Panc1 (cell line): ENCODE measurements at regions not wholly inside any gene's neighbourhood (a gene's known extent, or its start where the extent isn't known, plus 50 kb on each side); places are given as distances from the start of the nearest gene placed in this dataset.

Source experiments
- ATAC-seq: fragments of 200-7000 bp; cut with Tn5 transposase; 2 replicates; pipeline ENCODE4 v1.9.1; 2020; ENCODE audit warnings: mild to moderate bottlenecking, moderate library complexity
- BruUV-seq: library from RNA; stranded (reverse); fragments of 400-500 nt; replicated peaks from 2 replicates; lab custom pipeline; 2021; lab: Mats Ljungman, UMichigan
- CTCF ChIA-PET: fragments of 300-600 bp; sonication (Branson Sonifier 250); formaldehyde crosslinking; loops from one replicate; lab custom pipeline; 2022; ENCODE audit warnings: antibody characterized with exemption; lab: Charles Lee
- POLR2A ChIA-PET: fragments of 300-600 bp; sonication (Branson Sonifier 250); formaldehyde crosslinking; loops from one replicate; lab custom pipeline; 2022; ENCODE audit warnings: antibody characterized with exemption; lab: Charles Lee
- DNase-seq: peaks from one replicate; pipeline ENCODE4 v3.0.0-alpha.2; 2010; ENCODE audit warnings: low read depth, low spot score
- H3K27ac ChIP-seq: 2 replicates; pipeline ENCODE4 v1.5.1; 2011; ENCODE audit warnings: mild to moderate bottlenecking, low read length, inconsistent platforms
- H3K27me3 ChIP-seq: fragments of 200-500 bp; sonication (Bioruptor generic); 2 replicates; pipeline ENCODE4 v1.6.0; 2014; ENCODE audit warnings: low read length, inconsistent platforms; ENCODE audit not compliant: control insufficient read depth, insufficient read depth
- H3K36me3 ChIP-seq: fragments of 200-500 bp; sonication (Bioruptor generic); 2 replicates; pipeline ENCODE4 v1.5.1; 2014; ENCODE audit warnings: inconsistent platforms, mild to moderate bottlenecking, low read length, moderate library complexity; ENCODE audit not compliant: control insufficient read depth, insufficient read depth
- H3K4me1 ChIP-seq: 2 replicates; pipeline ENCODE4 v1.5.1; 2011; ENCODE audit warnings: inconsistent platforms, mild to moderate bottlenecking, low read length, moderate library complexity; ENCODE audit not compliant: control insufficient read depth, insufficient read depth
- H3K4me3 ChIP-seq, 2 experiments: 2 replicates each; pipeline ENCODE4 v1.5.1; 2011 to 2012; ENCODE audit warnings: low read depth in 2 of 2, low read length in 2 of 2, mild to moderate bottlenecking in 2 of 2, inconsistent platforms in 1 of 2, moderate library complexity in 1 of 2
- H3K9me3 ChIP-seq: fragments of 200-500 bp; sonication (Bioruptor generic); 2 replicates; pipeline ENCODE4 v1.5.1; 2014; ENCODE audit warnings: low read depth, mild to moderate bottlenecking, inconsistent platforms, low read length, moderate library complexity; ENCODE audit not compliant: control insufficient read depth, insufficient read depth
- POLR2AphosphoS5 ChIP-seq: IDR thresholded peaks from 2 replicates; pipeline ENCODE4 v1.6.1; 2012; ENCODE audit warnings: mild to moderate bottlenecking, low read depth, low read length, moderate library complexity
- SIN3A ChIP-seq: IDR thresholded peaks from 2 replicates; pipeline ENCODE4 v1.6.1; 2012; ENCODE audit warnings: low read depth, mild to moderate bottlenecking, low read length, moderate library complexity, borderline replicate concordance; ENCODE audit not compliant: insufficient read depth
- TCF7L2 ChIP-seq: IDR thresholded peaks from 2 replicates; pipeline ENCODE4 v1.6.1; 2011; ENCODE audit warnings: mild to moderate bottlenecking, low read depth, low read length, inconsistent platforms
- in situ Hi-C: cut with HindIII; loops from 2 replicates; pipeline ENCODE4 v1.10.0; 2016; ENCODE audit warnings: low sequenced_read_pairs, low pct_unique_long_range_greater_than_20kb
- intact Hi-C: fragments of 100-400 bp; cut with micrococcal nuclease; formaldehyde crosslinking; loops from one replicate; pipeline ENCODE4 v1.10.0; 2022; ENCODE audit not compliant: unreplicated experiment
- TF ChIP-seq, protein P1 (sequence below), 2 experiments: IDR thresholded peaks; 2 replicates each; pipeline ENCODE4 v1.6.1; 2011 to 2012; ENCODE audit warnings: low read depth in 2 of 2, control low read depth in 1 of 2, low read length in 1 of 2, mild to moderate bottlenecking in 1 of 2, moderate library complexity in 1 of 2; ENCODE audit not compliant: insufficient read depth in 1 of 2
- TF ChIP-seq, protein P2 (sequence below): fragments of 450-650 bp; IDR thresholded peaks from 2 replicates; pipeline ENCODE4 v1.5.1; 2017; ENCODE audit warnings: mild to moderate bottlenecking

DNA sequence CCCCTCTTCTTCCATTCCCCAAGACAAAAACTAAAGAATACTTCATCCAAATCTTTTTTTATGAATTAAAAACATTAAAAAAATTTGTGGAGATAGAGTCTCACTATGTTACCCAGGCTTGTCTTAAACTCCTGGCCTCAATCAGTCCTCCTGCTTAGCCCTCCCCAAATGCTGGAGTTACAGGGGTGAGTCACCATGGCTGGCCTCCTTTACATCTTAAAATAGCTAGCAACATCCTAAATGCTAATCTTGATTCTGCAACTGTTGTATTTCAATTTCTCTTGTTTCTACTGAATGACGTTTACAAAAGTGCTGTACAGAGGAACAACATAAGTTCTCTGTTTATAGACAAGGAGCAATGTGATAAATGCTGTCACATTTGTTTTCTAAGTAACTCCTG, 483.5 kb downstream of the ADGRL2 start:
- Histone ChIP-seq H3K4me1 (no peaks in the 10 kb centered on the region), H3K27me3 (no peaks in the 10 kb centered on the region), H3K27ac (no peak overlapping the region), H3K4me3 (no peak overlapping the region), H3K36me3 (no peaks in the 10 kb centered on the region), H3K9me3 (no peaks in the 10 kb centered on the region)
- no TSS peak for BruUV-seq
- in situ Hi-C loops (no loop called here), intact Hi-C loops (no loop called here)
- POLR2A ChIA-PET: interaction anchor here (0.6 kb wide), 1 partner anchor 297 kb away, joined by 3 read pairs; no protein-coding TSS in a partner anchor
- no peak for TF ChIP-seq POLR2AphosphoS5
- TF ChIP-seq, protein P1, sequence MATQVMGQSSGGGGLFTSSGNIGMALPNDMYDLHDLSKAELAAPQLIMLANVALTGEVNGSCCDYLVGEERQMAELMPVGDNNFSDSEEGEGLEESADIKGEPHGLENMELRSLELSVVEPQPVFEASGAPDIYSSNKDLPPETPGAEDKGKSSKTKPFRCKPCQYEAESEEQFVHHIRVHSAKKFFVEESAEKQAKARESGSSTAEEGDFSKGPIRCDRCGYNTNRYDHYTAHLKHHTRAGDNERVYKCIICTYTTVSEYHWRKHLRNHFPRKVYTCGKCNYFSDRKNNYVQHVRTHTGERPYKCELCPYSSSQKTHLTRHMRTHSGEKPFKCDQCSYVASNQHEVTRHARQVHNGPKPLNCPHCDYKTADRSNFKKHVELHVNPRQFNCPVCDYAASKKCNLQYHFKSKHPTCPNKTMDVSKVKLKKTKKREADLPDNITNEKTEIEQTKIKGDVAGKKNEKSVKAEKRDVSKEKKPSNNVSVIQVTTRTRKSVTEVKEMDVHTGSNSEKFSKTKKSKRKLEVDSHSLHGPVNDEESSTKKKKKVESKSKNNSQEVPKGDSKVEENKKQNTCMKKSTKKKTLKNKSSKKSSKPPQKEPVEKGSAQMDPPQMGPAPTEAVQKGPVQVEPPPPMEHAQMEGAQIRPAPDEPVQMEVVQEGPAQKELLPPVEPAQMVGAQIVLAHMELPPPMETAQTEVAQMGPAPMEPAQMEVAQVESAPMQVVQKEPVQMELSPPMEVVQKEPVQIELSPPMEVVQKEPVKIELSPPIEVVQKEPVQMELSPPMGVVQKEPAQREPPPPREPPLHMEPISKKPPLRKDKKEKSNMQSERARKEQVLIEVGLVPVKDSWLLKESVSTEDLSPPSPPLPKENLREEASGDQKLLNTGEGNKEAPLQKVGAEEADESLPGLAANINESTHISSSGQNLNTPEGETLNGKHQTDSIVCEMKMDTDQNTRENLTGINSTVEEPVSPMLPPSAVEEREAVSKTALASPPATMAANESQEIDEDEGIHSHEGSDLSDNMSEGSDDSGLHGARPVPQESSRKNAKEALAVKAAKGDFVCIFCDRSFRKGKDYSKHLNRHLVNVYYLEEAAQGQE (IDR thresholded peaks at IDR 0.05; ENCODE audit: insufficient read depth in 1 of 2, low read depth in 2 of 2, low read length in 1 of 2): no peak
- TF ChIP-seq TCF7L2: no peak
- TF ChIP-seq SIN3A: no peak
- DNase-seq: no peak
- CTCF ChIA-PET: no interaction called here
- ATAC-seq: no peak

DNA sequence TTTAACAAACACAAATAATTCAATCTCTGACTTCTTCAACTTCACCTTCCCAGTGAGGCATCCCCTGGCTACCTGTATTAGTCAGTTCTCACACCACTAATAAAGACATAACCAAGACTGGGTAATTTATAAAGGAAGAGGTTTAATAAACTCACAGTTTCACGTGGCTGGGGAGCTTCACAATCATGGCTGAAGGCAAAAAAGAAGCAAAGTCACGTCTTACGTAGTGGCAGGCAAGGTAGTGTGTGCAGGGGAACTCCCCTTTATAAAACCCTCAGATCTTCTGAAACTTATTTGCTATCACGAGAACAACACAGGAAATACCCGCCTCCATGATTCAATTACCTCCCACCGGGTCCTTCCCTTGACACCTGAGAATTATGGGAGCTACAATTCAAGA, 478.5 kb downstream of the ADGRL2 start:
- no peaks in the 10 kb centered on the region for H3K4me1 ChIP-seq
- POLR2A ChIA-PET: no interaction called here
- TF ChIP-seq, protein P1 (IDR thresholded peaks at IDR 0.05; ENCODE audit: insufficient read depth in 1 of 2, low read depth in 2 of 2, low read length in 1 of 2): no peak
- TF ChIP-seq TCF7L2: no peak
- no peak overlapping the region for H3K27ac ChIP-seq
- CTCF ChIA-PET: no interaction called here
- no peak for ATAC-seq
- BruUV-seq: no TSS peak
- H3K27me3 ChIP-seq: no peaks in the 10 kb centered on the region
- no peaks in the 10 kb centered on the region for H3K9me3 ChIP-seq
- no peak for DNase-seq
- H3K4me3 ChIP-seq: no peak overlapping the region
- in situ Hi-C loops: no loop called here
- H3K36me3 ChIP-seq: no peaks in the 10 kb centered on the region
- intact Hi-C loops: no loop called here

DNA sequence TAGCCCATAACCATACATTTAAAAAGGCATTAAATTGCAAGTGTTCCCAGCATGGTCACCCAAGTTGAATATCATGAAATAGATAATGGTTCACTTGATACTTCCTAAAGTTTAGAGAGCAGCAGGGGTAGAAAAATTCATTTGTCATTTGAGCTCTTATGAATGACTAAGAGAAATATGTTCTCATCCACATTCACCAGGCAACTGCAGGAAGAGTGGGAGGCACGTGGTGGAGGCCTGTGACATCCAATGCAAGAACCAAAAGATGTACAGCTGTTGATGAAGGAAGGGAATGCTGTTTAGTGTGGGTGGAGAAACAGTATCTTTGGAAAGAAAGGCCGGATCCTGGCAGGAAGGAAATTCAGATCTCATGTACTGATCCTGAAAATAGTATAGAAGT, 473.1 kb downstream of the ADGRL2 start:
- Histone ChIP-seq H3K4me1 (no peaks in the 10 kb centered on the region), H3K27me3 (no peaks in the 10 kb centered on the region), H3K9me3 (no peaks in the 10 kb centered on the region), H3K4me3 (no peak overlapping the region), H3K36me3 (no peaks in the 10 kb centered on the region), H3K27ac (no peak overlapping the region)
- TF ChIP-seq, protein P2, sequence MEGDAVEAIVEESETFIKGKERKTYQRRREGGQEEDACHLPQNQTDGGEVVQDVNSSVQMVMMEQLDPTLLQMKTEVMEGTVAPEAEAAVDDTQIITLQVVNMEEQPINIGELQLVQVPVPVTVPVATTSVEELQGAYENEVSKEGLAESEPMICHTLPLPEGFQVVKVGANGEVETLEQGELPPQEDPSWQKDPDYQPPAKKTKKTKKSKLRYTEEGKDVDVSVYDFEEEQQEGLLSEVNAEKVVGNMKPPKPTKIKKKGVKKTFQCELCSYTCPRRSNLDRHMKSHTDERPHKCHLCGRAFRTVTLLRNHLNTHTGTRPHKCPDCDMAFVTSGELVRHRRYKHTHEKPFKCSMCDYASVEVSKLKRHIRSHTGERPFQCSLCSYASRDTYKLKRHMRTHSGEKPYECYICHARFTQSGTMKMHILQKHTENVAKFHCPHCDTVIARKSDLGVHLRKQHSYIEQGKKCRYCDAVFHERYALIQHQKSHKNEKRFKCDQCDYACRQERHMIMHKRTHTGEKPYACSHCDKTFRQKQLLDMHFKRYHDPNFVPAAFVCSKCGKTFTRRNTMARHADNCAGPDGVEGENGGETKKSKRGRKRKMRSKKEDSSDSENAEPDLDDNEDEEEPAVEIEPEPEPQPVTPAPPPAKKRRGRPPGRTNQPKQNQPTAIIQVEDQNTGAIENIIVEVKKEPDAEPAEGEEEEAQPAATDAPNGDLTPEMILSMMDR: no peak
- TF ChIP-seq POLR2AphosphoS5 (no peak), SIN3A (no peak), TCF7L2 (no peak)
- TF ChIP-seq, protein P1 (IDR thresholded peaks at IDR 0.05; ENCODE audit: insufficient read depth in 1 of 2, low read depth in 2 of 2, low read length in 1 of 2): no peak
- ATAC-seq (no peak), DNase-seq (no peak)
- BruUV-seq: no TSS peak
- ChIA-PET POLR2A (no interaction called here), CTCF (no interaction called here)
- intact Hi-C loops (no loop called here), in situ Hi-C loops (no loop called here)
